Transverse colon (tissue), 4 donors: ENCODE measurements at regions not wholly inside any gene's neighbourhood (a gene's known extent, or its start where the extent isn't known, plus 50 kb on each side); places are given as distances from the start of the nearest gene placed in this dataset.

Source experiments
- POLR2A ChIP-seq: fragments of 450-650 bp; IDR thresholded peaks from one replicate; pipeline ENCODE4 v1.6.1; 2016; ENCODE audit warnings: antibody characterized with exemption, mild to moderate bottlenecking, moderate library complexity
- POLR2AphosphoS5 ChIP-seq, 3 donors: sonication (generic); formaldehyde crosslinking; IDR thresholded peaks; one replicate each; pipeline ENCODE4 v1.6.1; 2016; ENCODE audit warnings: antibody characterized with exemption in 3 of 3
- TF ChIP-seq, protein P1 (sequence below), 5 experiments: fragments of 200-600 bp in 3 of 5; fragments of 450-650 bp in 2 of 5; sonication (generic) in 3 of 5; IDR thresholded peaks; 1 replicate in 2 of 5; 2 replicates in 3 of 5; pipeline ENCODE4 v1.5.1; 2016 to 2017; ENCODE audit warnings: antibody characterized with exemption in 5 of 5, inconsistent platforms in 3 of 5, mild to moderate bottlenecking in 2 of 5, moderate library complexity in 1 of 5

GRCh38 chr12:25797386-25797785 is 161.1 kb upstream of the RASSF8 start:
- TF ChIP-seq, protein P1, sequence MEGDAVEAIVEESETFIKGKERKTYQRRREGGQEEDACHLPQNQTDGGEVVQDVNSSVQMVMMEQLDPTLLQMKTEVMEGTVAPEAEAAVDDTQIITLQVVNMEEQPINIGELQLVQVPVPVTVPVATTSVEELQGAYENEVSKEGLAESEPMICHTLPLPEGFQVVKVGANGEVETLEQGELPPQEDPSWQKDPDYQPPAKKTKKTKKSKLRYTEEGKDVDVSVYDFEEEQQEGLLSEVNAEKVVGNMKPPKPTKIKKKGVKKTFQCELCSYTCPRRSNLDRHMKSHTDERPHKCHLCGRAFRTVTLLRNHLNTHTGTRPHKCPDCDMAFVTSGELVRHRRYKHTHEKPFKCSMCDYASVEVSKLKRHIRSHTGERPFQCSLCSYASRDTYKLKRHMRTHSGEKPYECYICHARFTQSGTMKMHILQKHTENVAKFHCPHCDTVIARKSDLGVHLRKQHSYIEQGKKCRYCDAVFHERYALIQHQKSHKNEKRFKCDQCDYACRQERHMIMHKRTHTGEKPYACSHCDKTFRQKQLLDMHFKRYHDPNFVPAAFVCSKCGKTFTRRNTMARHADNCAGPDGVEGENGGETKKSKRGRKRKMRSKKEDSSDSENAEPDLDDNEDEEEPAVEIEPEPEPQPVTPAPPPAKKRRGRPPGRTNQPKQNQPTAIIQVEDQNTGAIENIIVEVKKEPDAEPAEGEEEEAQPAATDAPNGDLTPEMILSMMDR (IDR thresholded peaks at IDR 0.05), result no peak
- TF ChIP-seq POLR2AphosphoS5 (IDR thresholded peaks at IDR 0.05) (no peak), POLR2A (no peak)
